ENCODE measurements at regions not wholly inside any gene's neighbourhood (a gene's known extent, or its start where the extent isn't known, plus 50 kb on each side); places are given as distances from the start of the nearest gene placed in this dataset.

GRCh38 chr5:135136546-135136945 lies 102.5 kb upstream of the PITX1 start:
- H3K9me3 ChIP-seq (ENCODE audit: low read depth, low read length): no peaks in the 10 kb centered on the region
- H3K27ac ChIP-seq (ENCODE audit: low read depth, low read length): no peak overlapping the region
- no peaks in the 10 kb centered on the region for H3K36me3 ChIP-seq (ENCODE audit: insufficient read depth, low read length)
- no peak overlapping the region for H2AFZ ChIP-seq (ENCODE audit: low read length)
- no peak overlapping the region for H3K4me2 ChIP-seq (ENCODE audit: insufficient read depth, low read length)
- H3K27me3 ChIP-seq (ENCODE audit: insufficient read depth, low read length): no peaks in the 10 kb centered on the region
- no peak for DNase-seq (ENCODE audit: insufficient read length, low spot score, missing footprints)
- H3K4me1 ChIP-seq (ENCODE audit: insufficient read depth, low read length): peaks cover 34% of the 10 kb centered on the region
- H3K79me2 ChIP-seq (ENCODE audit: insufficient read depth, low read length): no peaks in the 10 kb centered on the region
- no peak for TF ChIP-seq CTCF (IDR thresholded peaks at IDR 0.05; ENCODE audit: extremely low read depth, low read depth, low read length)
- H4K20me1 ChIP-seq (ENCODE audit: insufficient read depth, low read length): no peaks in the 10 kb centered on the region
- no peak overlapping the region for H3K4me3 ChIP-seq (ENCODE audit: insufficient read depth, low read length)

GRCh38 chr5:135135530-135136226 lies 101.7 kb upstream of the PITX1 start:
- Histone ChIP-seq H4K20me1 (ENCODE audit: insufficient read depth, low read length) (no peaks in the 10 kb centered on the region), H3K36me3 (ENCODE audit: insufficient read depth, low read length) (no peaks in the 10 kb centered on the region), H3K79me2 (ENCODE audit: insufficient read depth, low read length) (no peaks in the 10 kb centered on the region), H3K27me3 (ENCODE audit: insufficient read depth, low read length) (no peaks in the 10 kb centered on the region), H2AFZ (ENCODE audit: low read length) (no peak overlapping the region), H3K4me3 (ENCODE audit: insufficient read depth, low read length) (no peak overlapping the region), H3K27ac (ENCODE audit: low read depth, low read length) (no peak overlapping the region), H3K4me1 (ENCODE audit: insufficient read depth, low read length) (peaks cover 26% of the 10 kb centered on the region), H3K9me3 (ENCODE audit: low read depth, low read length) (no peaks in the 10 kb centered on the region), H3K4me2 (ENCODE audit: insufficient read depth, low read length) (no peak overlapping the region)
- TF ChIP-seq CTCF (IDR thresholded peaks at IDR 0.05; ENCODE audit: extremely low read depth, low read depth, low read length): no peak
- no peak for DNase-seq (ENCODE audit: insufficient read length, low spot score, missing footprints)

GRCh38 chr5:135134691-135135381 lies 100.8 kb upstream of the PITX1 start:
- Histone ChIP-seq H3K4me3 (ENCODE audit: insufficient read depth, low read length) (no peak overlapping the region), H3K27me3 (ENCODE audit: insufficient read depth, low read length) (no peaks in the 10 kb centered on the region), H3K4me2 (ENCODE audit: insufficient read depth, low read length) (no peak overlapping the region), H3K27ac (ENCODE audit: low read depth, low read length) (no peak overlapping the region), H3K36me3 (ENCODE audit: insufficient read depth, low read length) (no peaks in the 10 kb centered on the region), H3K79me2 (ENCODE audit: insufficient read depth, low read length) (no peaks in the 10 kb centered on the region), H3K9me3 (ENCODE audit: low read depth, low read length) (no peaks in the 10 kb centered on the region), H4K20me1 (ENCODE audit: insufficient read depth, low read length) (no peaks in the 10 kb centered on the region), H2AFZ (ENCODE audit: low read length) (no peak overlapping the region), H3K4me1 (ENCODE audit: insufficient read depth, low read length) (peaks cover 18% of the 10 kb centered on the region)
- TF ChIP-seq CTCF (IDR thresholded peaks at IDR 0.05; ENCODE audit: extremely low read depth, low read depth, low read length): no peak
- DNase-seq (ENCODE audit: insufficient read length, low spot score, missing footprints): no peak

GRCh38 chr5:135133698-135134515 lies 99.9 kb upstream of the PITX1 start:
- Histone ChIP-seq H3K4me2 (ENCODE audit: insufficient read depth, low read length) (no peak overlapping the region), H3K79me2 (ENCODE audit: insufficient read depth, low read length) (no peaks in the 10 kb centered on the region), H4K20me1 (ENCODE audit: insufficient read depth, low read length) (no peaks in the 10 kb centered on the region), H3K36me3 (ENCODE audit: insufficient read depth, low read length) (no peaks in the 10 kb centered on the region), H3K9me3 (ENCODE audit: low read depth, low read length) (no peaks in the 10 kb centered on the region), H3K4me3 (ENCODE audit: insufficient read depth, low read length) (no peak overlapping the region), H3K27me3 (ENCODE audit: insufficient read depth, low read length) (no peaks in the 10 kb centered on the region), H3K27ac (ENCODE audit: low read depth, low read length) (no peak overlapping the region), H3K4me1 (ENCODE audit: insufficient read depth, low read length) (peaks cover 10% of the 10 kb centered on the region), H2AFZ (ENCODE audit: low read length) (no peak overlapping the region)
- no peak for DNase-seq (ENCODE audit: insufficient read length, low spot score, missing footprints)
- TF ChIP-seq CTCF (IDR thresholded peaks at IDR 0.05; ENCODE audit: extremely low read depth, low read depth, low read length): no peak
